Heart right ventricle (tissue), 16 donors: ENCODE measurements at regions not wholly inside any gene's neighbourhood (a gene's known extent, or its start where the extent isn't known, plus 50 kb on each side); places are given as distances from the start of the nearest gene placed in this dataset.

ENCODE experiments used
- ATAC-seq, 8 donors: fragments of 200-7000 bp; cut with Tn5 transposase; one replicate each; pipeline ENCODE4 v1.9.1; 2020; ENCODE audit warnings: mild to moderate bottlenecking in 8 of 8, moderate library complexity in 8 of 8, moderate number of reproducible peaks in 1 of 8
- DNase-seq, 2 donors: peaks; one replicate each; pipeline ENCODE4 v3.0.0-alpha.2; 2020
- H3K27ac ChIP-seq, 10 donors: fragments of 200-600 bp; sonication (generic) in 2 of 10; one replicate each; pipeline versions ENCODE4 v1.5.0 to v1.8.0; 2020 to 2022; ENCODE audit warnings: mild to moderate bottlenecking in 3 of 10
- H3K27me3 ChIP-seq, 7 donors: fragments of 200-600 bp; one replicate each; pipeline ENCODE4 v1.8.0; 2021 to 2022; ENCODE audit warnings: mild to moderate bottlenecking in 2 of 7
- H3K36me3 ChIP-seq, 9 donors: fragments of 200-600 bp; sonication (generic) in 1 of 9; one replicate each; pipeline versions ENCODE4 v1.5.0 to v1.8.0; 2020 to 2022; ENCODE audit warnings: mild to moderate bottlenecking in 2 of 9
- H3K4me1 ChIP-seq, 9 donors: fragments of 200-600 bp; sonication (generic) in 1 of 9; one replicate each; pipeline versions ENCODE4 v1.5.0 to v1.8.0; 2020 to 2022; ENCODE audit warnings: mild to moderate bottlenecking in 4 of 9
- H3K4me3 ChIP-seq, 10 donors: fragments of 200-600 bp; sonication (generic) in 2 of 10; one replicate each; pipeline versions ENCODE4 v1.5.0 to v1.8.0; 2020 to 2022; ENCODE audit warnings: mild to moderate bottlenecking in 7 of 10, moderate library complexity in 2 of 10
- H3K9me3 ChIP-seq, 11 donors: fragments of 200-600 bp in 10 of 11; sonication (generic) in 2 of 11; one replicate each; pipeline versions ENCODE4 v1.5.0 to v1.8.0; 2013 to 2022; ENCODE audit warnings: mild to moderate bottlenecking in 2 of 11, control low read depth in 1 of 11, moderate library complexity in 1 of 11
- WGBS, 2 donors: extraction: QIAGEN DNeasy Blood & Tissue Kit; methylation state at CpG; one replicate each; pipeline ENCODE4 v1.1.7; 2013; ENCODE audit warnings: inconsistent platforms in 1 of 2; 5-methylcytosine and 5-hydroxymethylcytosine counted together
- intact Hi-C, 10 donors: fragments of 100-400 bp; cut with DNase I; formaldehyde crosslinking; loops; one replicate each; pipeline versions ENCODE4 v1.11.1 to v1.14.2; 2022
- TF ChIP-seq, protein P1 (sequence below), 9 donors: fragments of 200-600 bp; sonication (generic) in 2 of 9; IDR thresholded peaks; one replicate each; pipeline versions ENCODE4 v1.5.0 to v1.8.0; 2021 to 2022; ENCODE audit warnings: antibody characterized with exemption in 9 of 9, mild to moderate bottlenecking in 5 of 9, moderate library complexity in 1 of 9
- donor health status: Arrhythmogenic right ventricular cardiomyopathy.
- donor health status: ischemic (EF 13 %, LVEDD 7.1; RV severe dilation, severe dysfunction).
- donor health status: healthy with polysubstance abuse.
- donor health status: DM: no; HTN: yes; CAD: no.
- donor health status: DM: no; HTN: no; CAD: no.
- donor health status: ischemic (EF 25% LVEDD 6.9; RV normal size, moderate dysfunction).
- donor health status: ischemic (EF 25% LVEDD 5.7; RV mildly dilated, moderate dysfunction).
- donor health status: healthy.
- donor health status: DM: yes; HTN: yes; CAD: no.
- donor health status: Ischemic cardiomyopathy.
- donor health status: ischemic (EF 35%, LVEDD 5.7; RV mildly dilated, moderate dysfunction).
- donor health status: nonischemic (EF 11% LVEDD 7.7; RV severe dilation, severe dysfunction).
- donor health status: DM: yes; HTN: yes; CAD: no.
- donor health status: PGD.
- donor health status: ischemic (EF 29% LVEDD 5.4; RV normal size, mild dysfunction).
- donor health status: nonischemic (EF 23%, LVEDD 6.1; RV moderate dilation, normal function).

DNA sequence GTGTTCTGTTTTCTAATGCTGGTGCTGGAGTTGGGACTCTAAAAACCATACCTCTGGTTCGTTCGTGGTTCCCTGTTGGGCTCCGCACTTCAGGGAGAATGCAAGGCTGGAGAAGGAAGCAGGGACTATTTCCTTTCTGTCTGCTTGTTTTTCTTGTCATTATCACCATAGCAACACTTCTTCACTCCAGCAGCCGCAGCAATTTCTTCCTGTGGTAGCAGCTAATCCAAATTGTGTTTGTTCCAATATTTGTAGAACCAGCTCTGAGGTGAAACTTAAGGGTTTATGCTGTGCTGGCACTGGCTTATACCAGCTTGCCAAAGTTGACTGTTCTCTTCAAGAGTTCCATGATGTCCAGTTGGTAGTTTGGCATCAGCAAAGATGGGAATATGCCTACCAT is 301.4 kb upstream of the SYT4 start:
- Histone ChIP-seq H3K36me3 (no peaks in the 10 kb centered on the region), H3K4me1 (peaks cover 0 to 17% (median 0%) of the 10 kb centered on the region in 9 donors), H3K4me3 (no peak overlapping the region), H3K9me3 (no peaks in the 10 kb centered on the region), H3K27me3 (no peaks in the 10 kb centered on the region), H3K27ac (no peak overlapping the region)
- no peak for DNase-seq
- 35 to 52% methylated on average over 4 of the region's 4 CpGs for WGBS, 2 donors
- intact Hi-C loops: no loop called here
- ATAC-seq: no peak
- TF ChIP-seq, protein P1, sequence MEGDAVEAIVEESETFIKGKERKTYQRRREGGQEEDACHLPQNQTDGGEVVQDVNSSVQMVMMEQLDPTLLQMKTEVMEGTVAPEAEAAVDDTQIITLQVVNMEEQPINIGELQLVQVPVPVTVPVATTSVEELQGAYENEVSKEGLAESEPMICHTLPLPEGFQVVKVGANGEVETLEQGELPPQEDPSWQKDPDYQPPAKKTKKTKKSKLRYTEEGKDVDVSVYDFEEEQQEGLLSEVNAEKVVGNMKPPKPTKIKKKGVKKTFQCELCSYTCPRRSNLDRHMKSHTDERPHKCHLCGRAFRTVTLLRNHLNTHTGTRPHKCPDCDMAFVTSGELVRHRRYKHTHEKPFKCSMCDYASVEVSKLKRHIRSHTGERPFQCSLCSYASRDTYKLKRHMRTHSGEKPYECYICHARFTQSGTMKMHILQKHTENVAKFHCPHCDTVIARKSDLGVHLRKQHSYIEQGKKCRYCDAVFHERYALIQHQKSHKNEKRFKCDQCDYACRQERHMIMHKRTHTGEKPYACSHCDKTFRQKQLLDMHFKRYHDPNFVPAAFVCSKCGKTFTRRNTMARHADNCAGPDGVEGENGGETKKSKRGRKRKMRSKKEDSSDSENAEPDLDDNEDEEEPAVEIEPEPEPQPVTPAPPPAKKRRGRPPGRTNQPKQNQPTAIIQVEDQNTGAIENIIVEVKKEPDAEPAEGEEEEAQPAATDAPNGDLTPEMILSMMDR (IDR thresholded peaks at IDR 0.05): no peak

DNA sequence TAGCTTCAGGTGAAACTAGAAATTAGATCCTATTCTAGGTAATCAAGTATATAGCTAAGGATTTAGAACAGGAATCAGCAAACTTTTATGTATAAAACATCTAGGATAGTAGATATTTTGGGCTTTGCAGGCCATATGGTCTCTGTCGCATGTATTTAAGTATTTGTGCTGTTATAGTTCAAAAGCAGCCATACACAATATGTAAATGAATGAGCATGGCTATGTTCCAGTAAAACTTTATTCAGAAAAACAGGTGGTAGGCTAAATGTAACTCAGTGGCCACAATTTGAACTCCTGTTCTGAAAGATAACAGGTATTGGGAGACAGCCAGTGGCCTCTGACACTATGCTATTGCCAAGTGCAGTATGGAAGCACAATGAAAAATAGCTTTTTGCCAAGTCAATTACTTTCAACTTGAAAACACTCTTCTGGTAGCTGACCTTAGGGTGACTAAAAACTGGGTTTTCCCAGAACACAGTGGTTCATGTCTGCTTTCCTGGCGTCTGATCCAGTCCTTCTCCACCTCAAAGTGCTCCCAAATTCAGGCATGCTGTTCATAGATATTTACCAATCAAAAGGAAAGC is 304.7 kb upstream of the SYT4 start:
- intact Hi-C loops: loop anchor here in 1 of 10 donors (10.0 kb wide), 1 partner anchor 1467 kb away; no protein-coding TSS in a partner anchor
- TF ChIP-seq, protein P1 (IDR thresholded peaks at IDR 0.05): no peak

DNA sequence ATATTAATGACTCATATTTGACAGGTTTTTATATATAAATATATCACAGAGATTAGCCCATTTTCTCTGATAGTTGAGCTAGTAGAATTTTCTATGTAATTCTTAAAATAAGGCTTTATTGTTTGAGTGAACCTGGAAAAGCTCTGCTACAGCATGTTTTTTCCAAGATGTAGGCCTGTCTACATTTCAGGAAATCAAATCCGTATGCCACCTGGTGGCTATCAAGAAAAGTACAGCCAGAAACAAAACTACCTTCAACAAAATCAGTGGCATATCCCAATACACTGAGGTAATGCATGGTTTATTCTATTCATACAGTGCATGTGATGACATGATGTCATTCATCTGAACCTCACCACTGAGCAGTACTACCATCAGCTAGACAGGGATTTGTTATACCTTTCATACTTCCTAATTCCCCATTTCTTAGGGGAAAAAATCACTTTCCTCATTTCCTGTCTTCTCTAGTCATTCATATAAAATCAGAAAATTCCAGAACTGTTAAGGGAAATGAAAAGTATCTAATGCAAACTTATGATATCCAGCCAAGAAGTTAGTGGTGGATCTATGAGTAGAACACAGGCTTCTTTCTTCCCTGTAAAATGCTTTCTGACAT is 310.4 kb upstream of the SYT4 start:
- WGBS, 2 donors: 0 to 2% methylated on average over 1 of the region's 1 CpG
- no peaks in the 10 kb centered on the region for H3K27me3 ChIP-seq
- H3K9me3 ChIP-seq: no peaks in the 10 kb centered on the region
- no peak overlapping the region for H3K27ac ChIP-seq
- no peak overlapping the region for H3K4me3 ChIP-seq
- intact Hi-C loops: loop anchor here in 3 of 10 donors (1.0 to 10.0 kb wide), 3 partner anchors 16 to 1473 kb away; no protein-coding TSS in a partner anchor
- DNase-seq (no peak), ATAC-seq (peak in 5 of 8 donors; percentile 42 to 72 (median 52))
- TF ChIP-seq, protein P1 (IDR thresholded peaks at IDR 0.05): peak; percentile 49 to 83 (median 73)
- H3K4me1 ChIP-seq: peaks cover 0 to 4% (median 0%) of the 10 kb centered on the region in 9 donors
- no peaks in the 10 kb centered on the region for H3K36me3 ChIP-seq

More for the DNA sequence above, 304.7 kb upstream of the SYT4 start:
- H3K4me3 ChIP-seq: no peak overlapping the region
- no peak overlapping the region for H3K27ac ChIP-seq
- ATAC-seq: peak in 5 of 8 donors; percentile 46 to 76 (median 54)
- H3K36me3 ChIP-seq: no peaks in the 10 kb centered on the region
- H3K9me3 ChIP-seq: no peaks in the 10 kb centered on the region
- H3K27me3 ChIP-seq: no peaks in the 10 kb centered on the region
- DNase-seq: peak in 1 of 2 donors; percentile 23
- 56 to 73% methylated on average over 2 of the region's 2 CpGs for WGBS, 2 donors
- peaks cover 0 to 17% (median 0%) of the 10 kb centered on the region in 9 donors for H3K4me1 ChIP-seq

DNA sequence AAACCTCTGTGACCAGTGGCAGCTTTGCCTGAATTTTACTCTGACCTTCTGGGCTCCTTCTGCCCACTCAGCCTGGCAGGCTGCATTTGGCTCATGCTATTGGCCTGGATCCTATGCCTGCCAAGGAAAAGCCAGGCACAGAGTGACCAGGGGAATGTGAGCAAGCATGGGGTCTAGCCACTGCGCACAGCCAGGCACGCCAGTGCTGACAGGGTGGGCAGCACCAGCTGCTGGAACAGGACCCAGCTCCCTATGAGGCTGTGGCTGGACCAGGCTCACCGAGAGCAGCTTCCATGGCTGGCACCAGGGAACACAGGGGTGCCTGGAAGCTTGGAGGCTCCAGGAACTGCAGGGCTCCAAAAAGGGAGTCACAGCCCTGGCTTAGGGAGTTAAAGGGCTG is 311.5 kb upstream of the SYT4 start:
- TF ChIP-seq, protein P1 (IDR thresholded peaks at IDR 0.05): no peak
- H3K36me3 ChIP-seq: no peaks in the 10 kb centered on the region
- intact Hi-C loops: loop anchor here in 1 of 10 donors (10.0 kb wide), 1 partner anchor 1474 kb away; no protein-coding TSS in a partner anchor
- 82% methylated on average over 3 of the region's 3 CpGs for WGBS, 2 donors
- H3K27me3 ChIP-seq: no peaks in the 10 kb centered on the region
- H3K4me3 ChIP-seq: no peak overlapping the region
- peaks cover 0 to 4% (median 0%) of the 10 kb centered on the region in 9 donors for H3K4me1 ChIP-seq
- ATAC-seq (peak in 7 of 8 donors; percentile 41 to 91 (median 72)), DNase-seq (peak; percentile 8 to 15)
- no peaks in the 10 kb centered on the region for H3K9me3 ChIP-seq
- no peak overlapping the region for H3K27ac ChIP-seq
